Right lobe of liver (tissue), 6 donors: ENCODE measurements at regions not wholly inside any gene's neighbourhood (a gene's known extent, or its start where the extent isn't known, plus 50 kb on each side); places are given as distances from the start of the nearest gene placed in this dataset.

Experiments
- ATAC-seq, 4 donors: fragments of 200-7000 bp; cut with Tn5 transposase; one replicate each; pipeline ENCODE4 v1.9.1; 2020; ENCODE audit warnings: mild to moderate bottlenecking in 4 of 4, moderate library complexity in 4 of 4
- DNase-seq, 3 donors: peaks; one replicate each; pipeline ENCODE4 v3.0.0-alpha.2; 2020
- H3K27ac ChIP-seq, 3 donors: fragments of 200-600 bp; one replicate each; pipeline ENCODE4 v1.8.0; 2022
- H3K27me3 ChIP-seq, 2 donors: fragments of 200-600 bp; one replicate each; pipeline ENCODE4 v1.8.0; 2022
- H3K36me3 ChIP-seq, 4 donors: fragments of 200-600 bp; sonication (generic) in 1 of 4; one replicate each; pipeline versions ENCODE4 v1.5.1 to v1.8.0; 2017 to 2022; ENCODE audit warnings: control low read depth in 1 of 4
- H3K4me1 ChIP-seq, 4 donors: fragments of 200-600 bp; sonication (generic) in 1 of 4; one replicate each; pipeline versions ENCODE4 v1.5.1 to v1.8.0; 2017 to 2022; ENCODE audit warnings: control low read depth in 1 of 4
- H3K4me3 ChIP-seq, 3 donors: fragments of 200-600 bp; one replicate each; pipeline ENCODE4 v1.8.0; 2022
- H3K9me3 ChIP-seq, 4 donors: fragments of 200-600 bp; sonication (generic) in 1 of 4; one replicate each; pipeline versions ENCODE4 v1.5.1 to v1.8.0; 2017 to 2022; ENCODE audit warnings: control low read depth in 1 of 4
- POLR2A ChIP-seq: fragments of 450-650 bp; IDR thresholded peaks from one replicate; pipeline ENCODE4 v1.6.1; 2017; ENCODE audit warnings: antibody characterized with exemption, mild to moderate bottlenecking
- WGBS: methylation state at CpG from one replicate; pipeline ENCODE4 v1.1.6; 2018; ENCODE audit warnings: low coverage, low lambda C conversion rate; ENCODE audit not compliant: insufficient coverage; ENCODE audit errors: missing lambda C conversion rate; 5-methylcytosine and 5-hydroxymethylcytosine counted together
- intact Hi-C, 2 donors: fragments of 100-400 bp; cut with DNase I; formaldehyde crosslinking; loops; one replicate each; pipeline versions ENCODE4 v1.11.2 to v1.14.1; 2022
- TF ChIP-seq, protein P1 (sequence below), 4 donors: fragments of 200-600 bp in 3 of 4; fragments of 450-650 bp in 1 of 4; IDR thresholded peaks; one replicate each; pipeline versions ENCODE4 v1.5.1 to v1.8.0; 2016 to 2022; ENCODE audit warnings: antibody characterized with exemption in 4 of 4, mild to moderate bottlenecking in 2 of 4
- donor health status: DM: no; HTN: yes; CAD: no.
- donor health status: DM: no; HTN: no; CAD: no.
- donor health status: DM: no; HTN: no; CAD: no.
- donor health status: DM: no; HTN: yes; CAD: no.
- donor health status: DM: no; HTN: yes; CAD: no.

DNA sequence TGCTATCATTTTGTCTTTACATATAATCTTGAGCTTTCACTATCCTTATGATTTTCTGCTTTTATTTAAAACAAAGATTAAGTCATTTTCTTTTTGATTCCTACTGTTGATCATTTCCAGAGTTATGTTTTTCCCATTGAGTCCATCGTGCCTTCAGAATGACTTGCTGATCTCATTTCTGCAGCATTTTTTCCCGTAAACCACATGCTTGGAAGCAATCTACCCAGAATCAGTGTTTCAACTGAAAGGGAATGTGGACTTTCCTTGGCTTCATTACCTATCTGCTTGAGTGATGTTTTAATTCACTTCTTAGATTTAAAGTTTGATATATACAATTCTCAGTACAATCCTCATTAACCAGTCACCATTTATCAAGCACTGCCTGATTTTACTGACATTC, 192.4 kb upstream of the FSTL5 start:
- Histone ChIP-seq H3K36me3 (no peaks in the 10 kb centered on the region), H3K27me3 (no peaks in the 10 kb centered on the region), H3K4me1 (no peaks in the 10 kb centered on the region), H3K27ac (no peak overlapping the region), H3K4me3 (no peak overlapping the region), H3K9me3 (no peaks in the 10 kb centered on the region)
- intact Hi-C loops = no loop called here
- WGBS = 57% methylated on average over 2 of the region's 2 CpGs
- TF ChIP-seq, protein P1, sequence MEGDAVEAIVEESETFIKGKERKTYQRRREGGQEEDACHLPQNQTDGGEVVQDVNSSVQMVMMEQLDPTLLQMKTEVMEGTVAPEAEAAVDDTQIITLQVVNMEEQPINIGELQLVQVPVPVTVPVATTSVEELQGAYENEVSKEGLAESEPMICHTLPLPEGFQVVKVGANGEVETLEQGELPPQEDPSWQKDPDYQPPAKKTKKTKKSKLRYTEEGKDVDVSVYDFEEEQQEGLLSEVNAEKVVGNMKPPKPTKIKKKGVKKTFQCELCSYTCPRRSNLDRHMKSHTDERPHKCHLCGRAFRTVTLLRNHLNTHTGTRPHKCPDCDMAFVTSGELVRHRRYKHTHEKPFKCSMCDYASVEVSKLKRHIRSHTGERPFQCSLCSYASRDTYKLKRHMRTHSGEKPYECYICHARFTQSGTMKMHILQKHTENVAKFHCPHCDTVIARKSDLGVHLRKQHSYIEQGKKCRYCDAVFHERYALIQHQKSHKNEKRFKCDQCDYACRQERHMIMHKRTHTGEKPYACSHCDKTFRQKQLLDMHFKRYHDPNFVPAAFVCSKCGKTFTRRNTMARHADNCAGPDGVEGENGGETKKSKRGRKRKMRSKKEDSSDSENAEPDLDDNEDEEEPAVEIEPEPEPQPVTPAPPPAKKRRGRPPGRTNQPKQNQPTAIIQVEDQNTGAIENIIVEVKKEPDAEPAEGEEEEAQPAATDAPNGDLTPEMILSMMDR (IDR thresholded peaks at IDR 0.05) = no peak
- no peak for TF ChIP-seq POLR2A
- DNase-seq (no peak), ATAC-seq (no peak)

DNA sequence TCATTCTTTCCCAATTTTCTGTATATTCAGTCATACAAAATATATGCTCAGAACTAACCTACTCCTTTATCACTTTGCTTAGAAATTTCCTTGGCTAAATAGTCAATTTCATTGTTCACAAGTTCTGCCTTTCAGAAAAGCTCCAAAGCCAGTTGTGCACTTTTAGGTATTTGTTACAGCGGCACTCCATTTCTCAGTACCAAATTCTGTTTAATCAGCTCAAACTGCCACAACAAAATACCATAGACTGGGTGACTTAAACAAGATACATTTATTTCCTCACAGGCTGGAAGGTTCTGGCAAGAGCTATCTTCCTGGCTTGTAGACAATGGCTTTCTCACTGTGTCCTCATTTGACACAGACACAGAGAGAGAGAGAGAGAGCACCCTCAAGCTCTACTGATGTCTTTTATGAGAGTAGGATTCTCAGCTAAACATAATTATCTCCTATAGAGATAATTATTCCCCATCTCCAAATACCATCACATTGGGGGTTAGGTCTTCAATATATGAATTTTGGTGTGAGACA, 188.8 kb upstream of the FSTL5 start:
- 63% methylated on average over 1 of the region's 1 CpG for WGBS
- ATAC-seq = no peak

DNA sequence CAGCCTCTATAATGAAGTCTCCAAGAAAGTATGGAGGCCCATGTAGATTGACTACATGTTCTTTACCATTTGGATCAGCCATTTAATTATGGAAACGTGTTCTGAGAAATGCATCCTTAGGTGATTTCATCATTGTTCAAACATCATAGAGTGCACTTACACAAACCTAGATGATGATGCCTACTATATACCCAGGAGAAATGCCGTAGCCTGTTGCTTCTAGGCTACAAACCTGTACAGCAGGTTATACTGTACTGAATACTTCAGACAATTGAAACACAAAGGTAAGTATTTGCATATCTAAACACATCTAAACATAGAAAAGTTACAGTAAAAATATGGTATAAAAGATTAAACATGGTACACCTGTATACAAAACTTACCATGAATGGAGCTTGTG, 186.5 kb upstream of the FSTL5 start:
- DNase-seq (no peak), ATAC-seq (no peak)
- Histone ChIP-seq H3K27me3 (no peaks in the 10 kb centered on the region), H3K4me1 (no peaks in the 10 kb centered on the region), H3K36me3 (no peaks in the 10 kb centered on the region), H3K4me3 (no peak overlapping the region), H3K27ac (no peak overlapping the region), H3K9me3 (no peaks in the 10 kb centered on the region)
- intact Hi-C loops = no loop called here
- TF ChIP-seq, protein P1 (IDR thresholded peaks at IDR 0.05) = no peak
- TF ChIP-seq POLR2A = no peak
- 16% methylated on average over 2 of the region's 2 CpGs for WGBS

More for the DNA sequence above, 188.8 kb upstream of the FSTL5 start:
- no peak overlapping the region for H3K27ac ChIP-seq
- H3K4me1 ChIP-seq = no peaks in the 10 kb centered on the region
- DNase-seq = no peak
- intact Hi-C loops = no loop called here
- H3K36me3 ChIP-seq = no peaks in the 10 kb centered on the region
- TF ChIP-seq, protein P1 (IDR thresholded peaks at IDR 0.05) = no peak
- TF ChIP-seq POLR2A = no peak
- no peaks in the 10 kb centered on the region for H3K27me3 ChIP-seq
- no peak overlapping the region for H3K4me3 ChIP-seq
- H3K9me3 ChIP-seq = no peaks in the 10 kb centered on the region

DNA sequence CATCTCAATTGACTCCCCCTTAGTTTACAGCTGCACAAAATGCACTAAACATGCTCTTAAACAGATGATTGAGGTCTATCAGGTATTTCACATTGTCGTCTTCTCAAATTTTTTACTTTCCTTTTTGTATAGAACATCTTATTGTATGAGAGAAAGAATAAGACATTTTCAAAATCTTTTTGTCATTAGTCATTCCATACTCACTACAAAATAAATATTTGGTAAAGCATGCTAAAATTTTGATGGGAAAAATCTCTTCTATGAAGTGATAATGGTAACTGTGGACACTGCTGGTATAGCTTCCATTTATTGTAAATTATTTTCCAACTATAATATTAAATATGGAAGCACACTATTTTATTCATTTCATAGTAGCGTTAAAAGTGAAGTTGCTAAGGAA, 185.6 kb upstream of the FSTL5 start:
- H3K27ac ChIP-seq = no peak overlapping the region
- DNase-seq = no peak
- no peaks in the 10 kb centered on the region for H3K27me3 ChIP-seq
- H3K4me3 ChIP-seq = no peak overlapping the region
- WGBS = 49% methylated on average over 2 of the region's 2 CpGs
- TF ChIP-seq, protein P1 (IDR thresholded peaks at IDR 0.05) = no peak
- no peak for TF ChIP-seq POLR2A
- H3K4me1 ChIP-seq = no peaks in the 10 kb centered on the region
- no peak for ATAC-seq
- no peaks in the 10 kb centered on the region for H3K36me3 ChIP-seq
- intact Hi-C loops = no loop called here
- H3K9me3 ChIP-seq = no peaks in the 10 kb centered on the region

DNA sequence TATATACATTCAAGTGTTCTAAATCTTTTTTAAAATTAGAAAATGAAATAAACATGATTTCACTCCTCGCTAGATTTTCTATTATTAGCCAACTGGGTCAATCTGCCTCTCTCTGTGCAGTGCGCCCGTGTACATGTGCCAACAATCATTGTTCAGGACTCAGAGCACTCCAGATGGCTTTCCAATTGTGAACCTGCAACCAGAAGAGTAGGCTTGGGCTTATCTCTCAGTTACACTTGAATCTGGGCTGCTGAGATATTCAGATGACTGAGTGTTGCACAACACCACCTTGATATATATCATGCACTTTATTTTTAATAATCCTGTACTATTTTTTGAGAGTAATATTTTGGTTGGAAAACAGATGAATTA, 184.0 kb upstream of the FSTL5 start:
- TF ChIP-seq, protein P1 (IDR thresholded peaks at IDR 0.05) = no peak
- no peak for TF ChIP-seq POLR2A
- Histone ChIP-seq H3K9me3 (no peaks in the 10 kb centered on the region), H3K4me1 (no peaks in the 10 kb centered on the region), H3K27ac (no peak overlapping the region), H3K36me3 (no peaks in the 10 kb centered on the region), H3K27me3 (no peaks in the 10 kb centered on the region), H3K4me3 (no peak overlapping the region)
- ATAC-seq (peak in 3 of 4 donors; percentile 12 to 69 (median 51)), DNase-seq (no peak)
- WGBS = 16% methylated on average over 3 of the region's 3 CpGs
- intact Hi-C loops = no loop called here
